ENCODE measurements at regions not wholly inside any gene's neighbourhood (a gene's known extent, or its start where the extent isn't known, plus 50 kb on each side); places are given as distances from the start of the nearest gene placed in this dataset.
"Not testable (repeated sequence)": the region's sequence is repeated elsewhere in the genome, so short reads cannot be mapped to it uniquely, and the experiment has no call there.

- DNase-seq, result no peak
Observed at GRCh38 chr5:12691330-12691729, 787.1 kb upstream of the CTNND2 start.

GRCh38 chr5:12690361-12690760 lies 786.1 kb upstream of the CTNND2 start:
- no peak for DNase-seq

- no peak for DNase-seq
Observed at GRCh38 chr5:12683249-12683648, 779.0 kb upstream of the CTNND2 start.

GRCh38 chr5:12679731-12680130 lies 775.5 kb upstream of the CTNND2 start:
- DNase-seq, result no peak

- no peak for DNase-seq
Observed at GRCh38 chr5:12675959-12676358, 771.7 kb upstream of the CTNND2 start.

- no peak for DNase-seq
Observed at GRCh38 chr5:12672141-12672540, 767.9 kb upstream of the CTNND2 start.

- no peak for DNase-seq
Observed at GRCh38 chr5:12669326-12669725, 765.1 kb upstream of the CTNND2 start.

GRCh38 chr5:12668564-12668963 lies 764.3 kb upstream of the CTNND2 start:
- no peak for DNase-seq

GRCh38 chr5:12667818-12668217 lies 763.6 kb upstream of the CTNND2 start:
- not testable (repeated sequence) for DNase-seq

- not testable (repeated sequence) for DNase-seq
Observed at GRCh38 chr5:12665772-12666171, 761.5 kb upstream of the CTNND2 start.

- DNase-seq, result no peak
Observed at GRCh38 chr5:12662545-12663314, 758.5 kb upstream of the CTNND2 start.

GRCh38 chr5:12661617-12662370 lies 757.5 kb upstream of the CTNND2 start:
- no peak for DNase-seq

- DNase-seq, result not testable (repeated sequence)
Observed at GRCh38 chr5:12660279-12661107, 756.2 kb upstream of the CTNND2 start.

- no peak for DNase-seq
Observed at GRCh38 chr5:12659686-12660085, 755.4 kb upstream of the CTNND2 start.

- DNase-seq, result no peak
Observed at GRCh38 chr5:12658871-12659446, 754.7 kb upstream of the CTNND2 start.

GRCh38 chr5:12657914-12658474 lies 753.7 kb upstream of the CTNND2 start:
- not testable (repeated sequence) for DNase-seq

- no peak for DNase-seq
Observed at GRCh38 chr5:12655675-12656074, 751.4 kb upstream of the CTNND2 start.

- no peak for DNase-seq
Observed at GRCh38 chr5:12652201-12652600, 748.0 kb upstream of the CTNND2 start.

- DNase-seq, result no peak
Observed at GRCh38 chr5:12648558-12648957, 744.3 kb upstream of the CTNND2 start.

- no peak for DNase-seq
Observed at GRCh38 chr5:12647613-12648012, 743.4 kb upstream of the CTNND2 start.

GRCh38 chr5:12645582-12645981 lies 741.3 kb upstream of the CTNND2 start:
- no peak for DNase-seq

GRCh38 chr5:12636209-12636608 lies 732.0 kb upstream of the CTNND2 start:
- DNase-seq, result no peak

- DNase-seq, result no peak
Observed at GRCh38 chr5:12626556-12626955, 722.3 kb upstream of the CTNND2 start.
